Neural cell (in vitro differentiated cells): ENCODE measurements at regions not wholly inside any gene's neighbourhood (a gene's known extent, or its start where the extent isn't known, plus 50 kb on each side); places are given as distances from the start of the nearest gene placed in this dataset.

Experiments used
- CTCF ChIP-seq: fragments of 450-650 bp; IDR thresholded peaks from 2 replicates; pipeline ENCODE4 v1.5.1; 2014; ENCODE audit warnings: antibody characterized with exemption, mild to moderate bottlenecking, moderate library complexity; ENCODE audit not compliant: poor library complexity, severe bottlenecking
- EP300 ChIP-seq: fragments of 450-650 bp; conservative IDR thresholded peaks from 2 replicates; pipeline ENCODE4 v1.6.1; 2014; ENCODE audit warnings: antibody characterized with exemption, mild to moderate bottlenecking, moderate library complexity; ENCODE audit not compliant: poor library complexity, severe bottlenecking
- EZH2 ChIP-seq: fragments of 200-600, 300-800 bp; shearing (Covaris generic), sonication (generic); IDR thresholded peaks from 2 replicates; pipeline ENCODE4 v1.6.1; 2014; ENCODE audit warnings: antibody characterized with exemption, low read length, borderline replicate concordance, mild to moderate bottlenecking; ENCODE audit not compliant: insufficient read depth, poor library complexity, severe bottlenecking
- MXI1 ChIP-seq: fragments of 450-650 bp; conservative IDR thresholded peaks from 2 replicates; pipeline ENCODE4 v1.6.1; 2014; ENCODE audit warnings: antibody characterized with exemption, mild to moderate bottlenecking; ENCODE audit not compliant: poor library complexity, severe bottlenecking
- POLR2AphosphoS5 ChIP-seq: IDR thresholded peaks from 2 replicates; pipeline ENCODE4 v1.6.1; 2012
- REST ChIP-seq: IDR thresholded peaks from 2 replicates; pipeline ENCODE4 v1.6.1; 2012; ENCODE audit warnings: borderline replicate concordance

GRCh38 chr5:82956600-82956999, 120.6 kb downstream of the TMEM167A start:
- TF ChIP-seq CTCF: no peak
- no peak for TF ChIP-seq POLR2AphosphoS5
- no peak for TF ChIP-seq REST
- no peak for TF ChIP-seq EZH2
- no peak for TF ChIP-seq MXI1
- no peak for TF ChIP-seq EP300
